ENCODE measurements at regions not wholly inside any gene's neighbourhood (a gene's known extent, or its start where the extent isn't known, plus 50 kb on each side); places are given as distances from the start of the nearest gene placed in this dataset.

DNA sequence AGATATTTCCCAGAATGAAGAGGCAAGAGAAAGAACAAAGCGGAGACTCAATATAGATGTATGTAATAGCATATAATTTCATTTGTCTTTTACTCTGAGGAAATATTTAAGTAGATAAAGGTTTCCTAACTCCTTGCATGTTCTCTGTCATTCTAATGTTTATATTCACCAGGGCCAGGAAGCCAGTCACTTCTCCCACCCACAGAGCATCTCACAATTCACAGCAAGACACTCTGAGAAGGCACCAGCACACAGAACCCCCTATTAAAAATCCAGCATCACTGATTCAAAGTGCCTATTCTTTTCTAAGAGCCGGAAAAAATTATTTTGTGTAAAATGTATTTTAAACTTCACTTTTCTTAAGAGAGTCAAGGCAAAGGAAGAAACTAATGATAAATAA is 927.1 kb downstream of the C4orf33 start:
- WGBS, 2 experiments (ENCODE audit: extremely low coverage in 2 of 2, insufficient read length in 1 of 2), result no CpG with 5 or more reads among the region's 2 CpGs
- Histone ChIP-seq H2AK5ac (ENCODE audit: low read depth, low read length) (no peak overlapping the region), H4K8ac (ENCODE audit: low read depth in 2 of 2, low read length in 2 of 2) (no peak overlapping the region), H4K91ac (ENCODE audit: insufficient read depth, low read depth, low read length) (no peak overlapping the region), H3K9me3 (ENCODE audit: control insufficient read depth, insufficient read depth, low read length) (peaks cover 7% of the 10 kb centered on the region), H3K4me2 (ENCODE audit: low read depth, low read length) (no peak overlapping the region), H2BK5ac (ENCODE audit: low read depth, low read length, poor library complexity, severe bottlenecking) (no peak overlapping the region), H3K56ac (ENCODE audit: extremely low read depth, insufficient read depth, low read length) (no peak overlapping the region), H3K4me1 (ENCODE audit: control insufficient read depth, insufficient read depth, low read length) (no peaks in the 10 kb centered on the region), H3K9ac (ENCODE audit: low read depth, low read length) (no peak overlapping the region), H2BK120ac (ENCODE audit: low read depth, low read length) (no peak overlapping the region), H3K18ac (ENCODE audit: low read depth, low read length) (no peak overlapping the region), H3K36me3 (ENCODE audit: control insufficient read depth, insufficient read depth, low read length) (no peaks in the 10 kb centered on the region), H3K4me3 (ENCODE audit: insufficient read depth, low read depth, low read length) (no peak overlapping the region), H3K4ac (ENCODE audit: low read depth, low read length) (no peak overlapping the region), H3K23ac (ENCODE audit: low read depth, low read length) (no peak overlapping the region), H2AK9ac (replicated peaks; ENCODE audit: low read depth, low read length, poor library complexity) (no peak overlapping the region), H2AFZ (replicated peaks; ENCODE audit: low read length, poor library complexity) (no peak overlapping the region), H3K27me3 (ENCODE audit: control insufficient read depth, insufficient read depth, low read length) (no peaks in the 10 kb centered on the region), H4K20me1 (ENCODE audit: insufficient read depth, low read length) (no peaks in the 10 kb centered on the region), H3K79me1 (ENCODE audit: low read depth in 1 of 2, low read length in 2 of 2) (no peaks in the 10 kb centered on the region), H2BK15ac (ENCODE audit: low read depth, low read length) (no peak overlapping the region), H3K27ac (ENCODE audit: insufficient read depth, low read length) (no peak overlapping the region), H4K5ac (ENCODE audit: low read depth, low read length) (no peak overlapping the region), H3K9me1 (ENCODE audit: insufficient read depth, low read length) (no peaks in the 10 kb centered on the region), H3K14ac (replicated peaks; ENCODE audit: low read depth, low read length) (no peak overlapping the region), H2BK20ac (ENCODE audit: low read depth, low read length) (no peak overlapping the region)
- TF ChIP-seq RCOR1 (IDR thresholded peaks at IDR 0.05; ENCODE audit: insufficient replicate concordance, low read length), result no peak
- TF ChIP-seq BHLHE40 (IDR thresholded peaks at IDR 0.05; ENCODE audit: low read depth, low read length), result no peak
- no peak for ATAC-seq (ENCODE audit: low read depth)
- intact Hi-C loops (cut with micrococcal nuclease), result no loop called here
- in situ Hi-C loops (cut with MboI; ENCODE audit: low sequenced_read_pairs), result no loop called here
- POLR2A ChIA-PET (ENCODE audit: unreplicated experiment), result no interaction called here
- dilution Hi-C loops (cut with HindIII; ENCODE audit: low sequenced_read_pairs, unreplicated experiment), result no loop called here
- DNase-seq, result no peak
- BruUV-seq (replicated peaks), result no TSS peak
- CTCF ChIA-PET, result no interaction called here

Data from IMR-90 (cell line).